Activated CD8-positive, alpha-beta T cell treated with anti-CD3 and anti-CD28 coated beads for 36 hours (primary cell): ENCODE measurements at regions not wholly inside any gene's neighbourhood (a gene's known extent, or its start where the extent isn't known, plus 50 kb on each side); places are given as distances from the start of the nearest gene placed in this dataset.

Experiments
- ATAC-seq: fragments of 200-7000 bp; cut with Tn5 transposase; one replicate; pipeline ENCODE4 v1.10.0; 2021; ENCODE audit warnings: mild to moderate bottlenecking, moderate library complexity
- CTCF ChIA-PET: fragments of 350-600 bp; sonication (Branson Sonifier 250); formaldehyde crosslinking; loops from one replicate; lab custom pipeline; 2021; ENCODE audit warnings: antibody characterized with exemption; lab: Charles Lee
- POLR2A ChIA-PET: fragments of 350-600 bp; sonication (Branson Sonifier 250); formaldehyde crosslinking; loops from one replicate; lab custom pipeline; 2021; ENCODE audit warnings: antibody characterized with exemption; lab: Charles Lee
- DNase-seq: peaks from one replicate; pipeline ENCODE4 v3.0.0-alpha.2; 2020
- H3K27ac Mint-ChIP-seq: one replicate; pipeline ENCODE4 v1.8.0; 2021; ENCODE audit warnings: mild to moderate bottlenecking, mixed read lengths
- H3K27me3 Mint-ChIP-seq: one replicate; pipeline ENCODE4 v1.8.0; 2021; ENCODE audit warnings: mixed read lengths
- H3K36me3 Mint-ChIP-seq: one replicate; pipeline ENCODE4 v1.8.0; 2021; ENCODE audit warnings: low read depth, mixed read lengths
- H3K4me1 Mint-ChIP-seq: one replicate; pipeline ENCODE4 v1.8.0; 2021; ENCODE audit warnings: low read depth, mixed read lengths
- H3K4me3 Mint-ChIP-seq: one replicate; pipeline ENCODE4 v1.8.0; 2021; ENCODE audit warnings: mild to moderate bottlenecking, moderate library complexity, mixed read lengths
- H3K9me3 Mint-ChIP-seq: one replicate; pipeline ENCODE4 v1.8.0; 2021; ENCODE audit warnings: mixed read lengths
- CTCF ChIP-seq: fragments of 200-600 bp; IDR thresholded peaks from one replicate; pipeline ENCODE4 v1.8.0; 2022; ENCODE audit warnings: antibody characterized with exemption, mild to moderate bottlenecking
- intact Hi-C: fragments of 100-400 bp; cut with micrococcal nuclease; formaldehyde crosslinking; loops from one replicate; pipeline ENCODE4 v1.10.0; 2022

- H3K4me3 Mint-ChIP-seq = no peak overlapping the region
- H3K27ac Mint-ChIP-seq = no peak overlapping the region
- no peaks in the 10 kb centered on the region for H3K27me3 Mint-ChIP-seq
- no peaks in the 10 kb centered on the region for H3K36me3 Mint-ChIP-seq
- ATAC-seq (no peak), DNase-seq (no peak)
- H3K9me3 Mint-ChIP-seq = no peaks in the 10 kb centered on the region
- ChIA-PET POLR2A (no interaction called here), CTCF (no interaction called here)
- intact Hi-C loops = no loop called here
- no peak for TF ChIP-seq CTCF
- H3K4me1 Mint-ChIP-seq = no peaks in the 10 kb centered on the region
Observed at GRCh38 chr10:43873717-43874116, 225.0 kb upstream of the ZNF32 start.

DNA sequence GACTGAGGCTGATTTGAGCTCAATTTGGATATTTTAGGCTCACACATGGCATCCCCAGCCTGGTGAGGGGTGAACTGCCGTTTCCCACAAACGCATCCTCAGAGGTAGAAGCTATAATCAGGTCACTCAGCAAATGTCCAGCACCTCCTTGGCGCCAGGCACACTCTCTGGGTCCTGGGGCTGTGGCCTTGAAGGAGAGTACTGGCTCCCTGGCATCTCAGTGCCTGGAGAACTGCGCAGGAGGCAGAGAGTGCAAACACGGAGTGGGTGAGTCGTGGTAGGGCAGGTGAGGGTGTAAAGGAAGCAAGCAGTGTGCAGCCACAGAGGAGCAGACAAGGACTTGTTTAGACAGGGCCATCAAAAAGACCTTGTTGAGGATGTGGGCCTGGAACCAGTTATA is 224.0 kb upstream of the ZNF32 start:
- Mint-ChIP-seq H3K36me3 (no peaks in the 10 kb centered on the region), H3K27me3 (no peaks in the 10 kb centered on the region), H3K27ac (no peak overlapping the region), H3K9me3 (no peaks in the 10 kb centered on the region), H3K4me3 (no peak overlapping the region), H3K4me1 (no peaks in the 10 kb centered on the region)
- CTCF ChIA-PET = no interaction called here
- DNase-seq (no peak), ATAC-seq (no peak)
- no peak for TF ChIP-seq CTCF
- POLR2A ChIA-PET = no interaction called here
- intact Hi-C loops = no loop called here

GRCh38 chr10:43871545-43871944 is 222.9 kb upstream of the ZNF32 start:
- TF ChIP-seq CTCF = no peak
- POLR2A ChIA-PET = no interaction called here
- Mint-ChIP-seq H3K4me1 (no peaks in the 10 kb centered on the region), H3K9me3 (no peaks in the 10 kb centered on the region), H3K36me3 (no peaks in the 10 kb centered on the region), H3K27me3 (no peaks in the 10 kb centered on the region), H3K27ac (no peak overlapping the region), H3K4me3 (no peak overlapping the region)
- DNase-seq (no peak), ATAC-seq (no peak)
- intact Hi-C loops = no loop called here
- CTCF ChIA-PET = no interaction called here

DNA sequence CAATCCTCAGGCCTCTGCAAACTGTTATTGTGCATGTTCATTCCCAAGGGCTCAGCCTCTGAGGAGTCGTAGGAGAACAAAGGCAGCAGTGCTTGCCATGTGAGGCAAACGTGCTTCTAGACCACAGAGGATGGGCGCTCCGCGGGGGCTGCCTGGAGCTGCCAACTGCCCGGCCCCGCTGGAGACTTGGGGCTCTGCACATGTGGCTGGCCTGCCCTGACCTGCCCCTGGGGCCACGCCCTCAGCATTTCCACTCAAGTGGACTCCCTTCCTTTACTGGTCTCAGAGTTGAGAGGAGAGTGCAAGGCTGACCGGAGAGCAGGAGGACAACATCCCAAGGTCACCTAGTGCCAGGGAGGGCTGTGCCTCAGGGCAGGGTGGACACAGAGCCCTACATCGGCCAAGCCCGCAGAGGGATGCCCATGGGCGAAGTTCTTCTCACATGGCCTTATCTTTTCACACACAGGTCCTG is 222.3 kb upstream of the ZNF32 start:
- no peaks in the 10 kb centered on the region for H3K27me3 Mint-ChIP-seq
- no peak for TF ChIP-seq CTCF
- ATAC-seq (no peak), DNase-seq (no peak)
- no peak overlapping the region for H3K4me3 Mint-ChIP-seq
- no peaks in the 10 kb centered on the region for H3K36me3 Mint-ChIP-seq
- ChIA-PET POLR2A (no interaction called here), CTCF (no interaction called here)
- no peak overlapping the region for H3K27ac Mint-ChIP-seq
- no peaks in the 10 kb centered on the region for H3K9me3 Mint-ChIP-seq
- no peaks in the 10 kb centered on the region for H3K4me1 Mint-ChIP-seq
- intact Hi-C loops = no loop called here

DNA sequence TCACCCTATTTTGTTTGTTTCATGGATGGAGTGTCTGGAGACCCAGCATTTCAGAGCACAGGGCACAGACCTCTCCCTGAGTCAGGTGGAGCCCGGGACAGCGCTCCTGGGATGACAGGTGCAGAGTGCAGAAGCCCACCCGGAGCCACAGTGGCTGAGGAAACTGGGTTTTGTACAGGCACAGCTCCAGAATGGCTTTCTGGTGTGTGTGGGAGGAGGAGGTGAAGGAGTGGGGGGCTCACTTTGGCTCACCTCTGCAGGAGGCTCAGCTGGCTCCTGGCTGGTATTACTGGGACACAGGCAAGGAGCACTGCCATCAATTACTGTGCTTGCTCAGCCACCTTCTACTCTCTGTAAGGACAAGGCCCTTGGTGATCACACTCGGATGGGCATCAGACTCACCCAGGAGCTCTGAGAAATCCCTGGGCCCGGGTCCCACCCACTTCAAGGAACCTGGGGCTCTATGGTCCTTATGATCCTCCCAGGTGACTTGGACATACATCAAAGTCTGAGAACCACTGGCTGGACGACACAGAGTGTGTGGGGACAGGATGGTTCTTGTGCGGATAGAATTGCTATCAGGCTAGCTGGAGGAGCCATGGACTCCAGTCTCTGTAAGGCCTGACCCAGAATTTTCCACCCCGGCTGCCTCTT is 221.1 kb upstream of the ZNF32 start:
- ATAC-seq (no peak), DNase-seq (no peak)
- Mint-ChIP-seq H3K4me1 (no peaks in the 10 kb centered on the region), H3K36me3 (no peaks in the 10 kb centered on the region), H3K9me3 (no peaks in the 10 kb centered on the region), H3K4me3 (no peak overlapping the region), H3K27me3 (no peaks in the 10 kb centered on the region), H3K27ac (no peak overlapping the region)
- POLR2A ChIA-PET = no interaction called here
- CTCF ChIA-PET = no interaction called here
- intact Hi-C loops = no loop called here
- no peak for TF ChIP-seq CTCF
